K562 (cell line): ENCODE measurements at regions not wholly inside any gene's neighbourhood (a gene's known extent, or its start where the extent isn't known, plus 50 kb on each side); places are given as distances from the start of the nearest gene placed in this dataset.

Experiments used
- ATAC-seq: fragments of 200-7000 bp; cut with Tn5 transposase; 3 replicates; pipeline ENCODE4 v1.9.1; 2020; ENCODE audit warnings: moderate library complexity
- BruUV-seq: library from RNA; stranded (reverse); fragments of 400-500 nt; replicated peaks from 2 replicates; lab custom pipeline; 2021; lab: Mats Ljungman, UMichigan
- CTCF ChIA-PET: fragments of 300-600 bp; formaldehyde crosslinking; extraction: SDS; loops from one replicate; lab custom pipeline; 2021; ENCODE audit warnings: low intra/inter-chr PET ratio; lab: Yijun Ruan, JAX
- POLR2A ChIA-PET: fragments of 300-600, 350-650 bp; sonication (Branson Sonifier 250); formaldehyde crosslinking; extraction: SDS; loops from one replicate; lab custom pipeline; 2021; ENCODE audit warnings: antibody characterized with exemption, inconsistent platforms; lab: Yijun Ruan, JAX
- DNase-seq, 4 experiments: peaks; one replicate each; pipeline versions ENCODE4 v3.0.0 to v3.0.0-alpha.2; 2011 to 2018; ENCODE audit warnings: low spot score in 3 of 4, mixed read lengths in 3 of 4; ENCODE audit errors: extremely low read depth in 1 of 4
- FAIRE-seq: peaks from 2 replicates; lab custom pipeline; 2011; peaks lifted over from hg19 to GRCh38; lab: Jason Lieb, UNC
- H2AFZ ChIP-seq: 2 replicates; pipeline ENCODE4 v1.6.0; 2011; ENCODE audit warnings: low read depth, low read length, control low read depth, inconsistent platforms
- H3K27ac ChIP-seq: fragments of 200-600 bp; 3 replicates; pipeline ENCODE4 v1.8.0; 2011; ENCODE audit warnings: low read depth, mild to moderate bottlenecking, control low read depth, inconsistent platforms, low read length, moderate library complexity, mixed read lengths; ENCODE audit errors: extremely low read depth
- H3K27me3 ChIP-seq, 2 experiments: fragments of 300-600 bp in 1 of 2; 2 replicates in 1 of 2; 3 replicates in 1 of 2; pipeline versions ENCODE4 v1.6.0 to v1.8.0; 2011; ENCODE audit warnings: inconsistent platforms in 2 of 2, low read length in 2 of 2, mild to moderate bottlenecking in 1 of 2, mixed read lengths in 1 of 2, moderate library complexity in 1 of 2; ENCODE audit not compliant: control insufficient read depth in 2 of 2, insufficient read depth in 2 of 2
- H3K36me3 ChIP-seq: fragments of 300-600 bp; 3 replicates; pipeline ENCODE4 v1.8.0; 2011; ENCODE audit warnings: mild to moderate bottlenecking, low read length, inconsistent platforms; ENCODE audit not compliant: control insufficient read depth, insufficient read depth
- H3K4me1 ChIP-seq, 2 experiments: fragments of 200-600 bp in 1 of 2; replicated peaks in 1 of 2; 2 replicates in 1 of 2; 3 replicates in 1 of 2; pipeline versions ENCODE4 v1.5.1 to v1.8.0; 2011; ENCODE audit warnings: inconsistent platforms in 2 of 2, low read length in 2 of 2, mild to moderate bottlenecking in 1 of 2, mixed read lengths in 1 of 2, moderate library complexity in 1 of 2; ENCODE audit not compliant: control insufficient read depth in 2 of 2, insufficient read depth in 2 of 2
- H3K4me2 ChIP-seq: 2 replicates; pipeline ENCODE4 v1.6.1; 2011; ENCODE audit warnings: low read length, control low read depth, inconsistent platforms, mixed read lengths; ENCODE audit not compliant: insufficient read depth
- H3K4me3 ChIP-seq: fragments of 200-600 bp; sonication (generic), shearing (Covaris generic); 2 replicates; pipeline ENCODE4 v1.5.1; 2016; ENCODE audit warnings: control low read depth, inconsistent platforms
- H3K79me2 ChIP-seq: fragments of 200-600 bp; 3 replicates; pipeline ENCODE4 v1.8.0; 2011; ENCODE audit warnings: low read length, inconsistent platforms; ENCODE audit not compliant: control insufficient read depth, insufficient read depth
- H3K9ac ChIP-seq, 2 experiments: 2 replicates each; pipeline versions ENCODE4 v1.6.0 to v1.6.1; 2011; ENCODE audit warnings: low read depth in 2 of 2, low read length in 2 of 2, control low read depth in 1 of 2, inconsistent platforms in 1 of 2, mild to moderate bottlenecking in 1 of 2, mixed read lengths in 1 of 2; ENCODE audit not compliant: insufficient read depth in 1 of 2
- H3K9me1 ChIP-seq: one replicate; pipeline ENCODE4 v1.6.0; 2011; ENCODE audit warnings: inconsistent platforms, mild to moderate bottlenecking, low read length, moderate library complexity; ENCODE audit not compliant: control insufficient read depth, insufficient read depth
- H3K9me3 ChIP-seq: replicated peaks from 2 replicates; pipeline ENCODE4 v1.5.1; 2011; ENCODE audit warnings: low read depth, low read length, inconsistent platforms; ENCODE audit not compliant: control insufficient read depth, insufficient read depth
- H4K20me1 ChIP-seq: replicated peaks from 2 replicates; pipeline ENCODE4 v1.6.1; 2011; ENCODE audit warnings: low read length, inconsistent platforms, mixed read lengths; ENCODE audit not compliant: control insufficient read depth, insufficient read depth
- CCAR2 ChIP-seq: fragments of 200-400 bp; formaldehyde crosslinking; IDR thresholded peaks from 2 replicates; pipeline ENCODE4 v1.6.1; 2017; ENCODE audit warnings: mild to moderate bottlenecking, low read depth, low read length
- CEBPG ChIP-seq, 3 experiments: fragments of 200-800 bp in 1 of 3; sonication (Bioruptor generic) in 1 of 3; sonication (generic) in 1 of 3; formaldehyde crosslinking in 1 of 3; IDR thresholded peaks in 2 of 3; conservative IDR thresholded peaks in 1 of 3; 2 replicates each; pipeline versions ENCODE4 v1.6.1 to v1.8.0; 2016 to 2022; ENCODE audit warnings: missing compliant biosample characterization in 2 of 3, missing genetic modification characterization in 2 of 3, mild to moderate bottlenecking in 1 of 3, missing genetic modification reagents in 1 of 3
- ELF2 ChIP-seq: fragments of 250-450 bp; sonication (Bioruptor Pico); IDR thresholded peaks from 2 replicates; pipeline ENCODE4 v1.5.0; 2021; ENCODE audit warnings: mild to moderate bottlenecking
- ELK1 ChIP-seq: sonication (generic); formaldehyde crosslinking; IDR thresholded peaks from 2 replicates; pipeline ENCODE4 v1.8.1; 2022; ENCODE audit warnings: missing genetic modification reagents
- GATA2 ChIP-seq: sonication (generic); formaldehyde crosslinking; IDR thresholded peaks from 2 replicates; pipeline ENCODE4 v1.4.0; 2020; ENCODE audit warnings: mild to moderate bottlenecking, missing genetic modification reagents
- JUN ChIP-seq, 2 experiments: sonication (generic) in 1 of 2; formaldehyde crosslinking in 1 of 2; IDR thresholded peaks; 2 replicates each; pipeline versions ENCODE4 v1.6.1 to v1.8.0; 2012 to 2022; ENCODE audit warnings: borderline replicate concordance in 2 of 2, mild to moderate bottlenecking in 2 of 2, improper control_type of control experiment in 1 of 2, low read depth in 1 of 2, low read length in 1 of 2, missing genetic modification reagents in 1 of 2
- KAT2B ChIP-seq: IDR thresholded peaks from one replicate; pipeline ENCODE4 v1.6.1; 2012; ENCODE audit warnings: low read depth, mild to moderate bottlenecking, control low read depth, inconsistent platforms, low read length, moderate library complexity
- KLF1 ChIP-seq: fragments of 450-650 bp; IDR thresholded peaks from 2 replicates; pipeline ENCODE4 v1.6.1; 2016; ENCODE audit warnings: missing genetic modification characterization, missing compliant biosample characterization
- MCM7 ChIP-seq, 2 experiments: fragments of 450-650 bp; IDR thresholded peaks; 2 replicates each; pipeline ENCODE4 v1.6.1; 2016 to 2018
- RBFOX2 ChIP-seq: fragments of 200-400 bp; formaldehyde crosslinking; IDR thresholded peaks from 2 replicates; pipeline ENCODE4 v1.6.1; 2017; ENCODE audit warnings: low read depth, mild to moderate bottlenecking, low read length, moderate library complexity
- RBM22 ChIP-seq: fragments of 200-400 bp; formaldehyde crosslinking; IDR thresholded peaks from 2 replicates; pipeline ENCODE4 v1.6.1; 2018; ENCODE audit warnings: low read length, low read depth; ENCODE audit not compliant: poor library complexity, severe bottlenecking
- SRSF3 ChIP-seq: fragments of 200-400 bp; formaldehyde crosslinking; IDR thresholded peaks from 2 replicates; pipeline ENCODE4 v1.6.1; 2016; ENCODE audit warnings: mild to moderate bottlenecking, low read length, moderate library complexity; ENCODE audit not compliant: insufficient read depth
- STAT5A ChIP-seq: IDR thresholded peaks from 2 replicates; pipeline ENCODE4 v1.6.1; 2012; ENCODE audit warnings: low read length, inconsistent platforms, borderline replicate concordance
- STAT5B ChIP-seq: fragments of 250-450 bp; sonication (Bioruptor Pico); IDR thresholded peaks from 2 replicates; pipeline ENCODE4 v1.8.0; 2021; ENCODE audit warnings: mild to moderate bottlenecking, inconsistent platforms
- ZFP36 ChIP-seq: fragments of 150-350 bp; IDR thresholded peaks from 2 replicates; pipeline ENCODE4 v1.6.1; 2018; ENCODE audit warnings: low read length, low read depth; ENCODE audit not compliant: partially characterized antibody
- ZNF121 ChIP-seq: sonication (generic); formaldehyde crosslinking; conservative IDR thresholded peaks from 2 replicates; pipeline ENCODE4 v1.8.0; 2022; ENCODE audit warnings: missing genetic modification reagents
- ZNF174 ChIP-seq: fragments of 250-450 bp; sonication (Bioruptor Pico); IDR thresholded peaks from 2 replicates; pipeline ENCODE4 v1.4.0; 2020; ENCODE audit warnings: mild to moderate bottlenecking
- ZNF316 ChIP-seq: fragments of 450-650 bp; IDR thresholded peaks from 2 replicates; pipeline ENCODE4 v1.6.1; 2016
- ZNF764 ChIP-seq: fragments of 250-450 bp; sonication (Bioruptor Pico); IDR thresholded peaks from 2 replicates; pipeline ENCODE4 v1.4.0; 2020; ENCODE audit warnings: low read depth, mild to moderate bottlenecking, moderate library complexity
- whole genome bisulfite sequencing: fragments of 100-300 bp; shearing (Covaris generic); methylation state at CpG from one replicate; pipeline ENCODE4 v1.1.6; 2016; ENCODE audit warnings: low coverage, mixed read lengths; ENCODE audit not compliant: insufficient coverage; ENCODE audit errors: missing lambda C conversion rate; 5-methylcytosine and 5-hydroxymethylcytosine counted together
- in situ Hi-C: fragments of 300-500 bp; cut with MboI; formaldehyde crosslinking; loops from 4 replicates; pipeline ENCODE4 v1.15.0; 2018; ENCODE audit warnings: inconsistent platforms, mixed read lengths
- intact Hi-C: fragments of 100-400 bp; cut with micrococcal nuclease; formaldehyde crosslinking; loops from 2 replicates; pipeline ENCODE4 v1.14.2; 2022

GRCh38 chr2:4527416-4527815, 824.0 kb downstream of the DCDC2C start:
- intact Hi-C loops = no loop called here
- CTCF ChIA-PET = no interaction called here

More at GRCh38 chr2:4527416-4527815, 824.0 kb downstream of the DCDC2C start:
- in situ Hi-C loops = no loop called here
- H3K36me3 ChIP-seq = no peaks in the 10 kb centered on the region
- POLR2A ChIA-PET = no interaction called here
- no peaks in the 10 kb centered on the region for H3K4me1 ChIP-seq
- no peak overlapping the region for H2AFZ ChIP-seq
- H3K4me3 ChIP-seq = no peak overlapping the region
- TF ChIP-seq CCAR2 (no peak), ELF2 (CRISPR knock-in tag) (no peak), GATA2 (CRISPR knock-in tag) (no peak), STAT5B (CRISPR knock-in tag) (no peak), KAT2B (no peak), JUN (IDR thresholded peaks at IDR 0.05; ENCODE audit: borderline replicate concordance, low read depth, low read length) (no peak), JUN (CRISPR knock-in tag; IDR thresholded peaks at IDR 0.05; ENCODE audit: borderline replicate concordance) (no peak), ZNF764 (CRISPR knock-in tag) (no peak), SRSF3 (no peak), STAT5A (no peak), RBM22 (no peak), MCM7 (IDR thresholded peaks at IDR 0.05) (no peak), ZNF316 (no peak), ZFP36 (no peak), KLF1 (no peak), ELK1 (no peak), ZNF174 (CRISPR knock-in tag) (no peak), ZNF121 (CRISPR knock-in tag) (no peak), CEBPG (CRISPR knock-in tag; IDR thresholded peaks at IDR 0.05) (no peak), CEBPG (tag; conservative IDR thresholded peaks at IDR 0.05 in 1 of 2, IDR thresholded peaks at IDR 0.05 in 1 of 2) (no peak), RBFOX2 (no peak)
- no peak overlapping the region for H3K4me2 ChIP-seq
- no TSS peak for BruUV-seq
- H3K9me1 ChIP-seq = no peaks in the 10 kb centered on the region
- H3K79me2 ChIP-seq = no peaks in the 10 kb centered on the region
- FAIRE-seq = no peak
- H3K27ac ChIP-seq = no peak overlapping the region
- no peak for DNase-seq
- H3K9ac ChIP-seq = no peak overlapping the region
- 0 out of 2 replicates have a peak, but pooled peaks cover 1% of the 10 kb centered on the region for H3K9me3 ChIP-seq
- no peaks in the 10 kb centered on the region for H4K20me1 ChIP-seq
- under 1% methylated on average over 8 of the region's 8 CpGs for WGBS
- ATAC-seq = no peak
- H3K27me3 ChIP-seq = no peaks in the 10 kb centered on the region
